ENCODE measurements at regions not wholly inside any gene's neighbourhood (a gene's known extent, or its start where the extent isn't known, plus 50 kb on each side); places are given as distances from the start of the nearest gene placed in this dataset.

GRCh38 chr5:9877488-9877887, 247.3 kb upstream of the TAS2R1 start:
- no peak for DNase-seq
- Histone ChIP-seq H3K9me3 (no peaks in the 10 kb centered on the region), H3K36me3 (no peaks in the 10 kb centered on the region), H3K27ac (no peak overlapping the region), H3K4me3 (no peak overlapping the region), H3K27me3 (no peaks in the 10 kb centered on the region), H3K4me1 (no peaks in the 10 kb centered on the region)
- no peak for TF ChIP-seq CTCF (IDR thresholded peaks at IDR 0.05)
- TF ChIP-seq POLR2A (IDR thresholded peaks at IDR 0.05), result no peak
- WGBS (ENCODE audit: insufficient coverage, low coverage, low lambda C conversion rate, missing lambda C conversion rate), result 55% methylated on average over 2 of the region's 4 CpGs
- intact Hi-C loops (cut with DNase I), result no loop called here
- ATAC-seq, result no peak

GRCh38 chr5:9876451-9876850, 246.3 kb upstream of the TAS2R1 start:
- TF ChIP-seq POLR2A (IDR thresholded peaks at IDR 0.05) (no peak), CTCF (IDR thresholded peaks at IDR 0.05) (no peak)
- 56% methylated on average over 4 of the region's 4 CpGs for WGBS (ENCODE audit: insufficient coverage, low coverage, low lambda C conversion rate, missing lambda C conversion rate)
- ATAC-seq, result no peak
- Histone ChIP-seq H3K27me3 (no peaks in the 10 kb centered on the region), H3K27ac (no peak overlapping the region), H3K4me3 (no peak overlapping the region), H3K9me3 (no peaks in the 10 kb centered on the region), H3K4me1 (no peaks in the 10 kb centered on the region), H3K36me3 (no peaks in the 10 kb centered on the region)
- no peak for DNase-seq
- intact Hi-C loops (cut with DNase I), result no loop called here

GRCh38 chr5:9869616-9870288, 239.6 kb upstream of the TAS2R1 start:
- H3K9me3 ChIP-seq, result peaks cover 0 to 4% (median 0%) of the 10 kb centered on the region in 4 donors
- intact Hi-C loops (cut with DNase I), result no loop called here
- no peaks in the 10 kb centered on the region for H3K27me3 ChIP-seq
- no peaks in the 10 kb centered on the region for H3K4me1 ChIP-seq
- no peak overlapping the region for H3K27ac ChIP-seq
- TF ChIP-seq CTCF (IDR thresholded peaks at IDR 0.05) (no peak), POLR2A (IDR thresholded peaks at IDR 0.05) (no peak)
- ATAC-seq (no peak), DNase-seq (no peak)
- H3K36me3 ChIP-seq, result no peaks in the 10 kb centered on the region
- 43% methylated on average over 2 of the region's 2 CpGs for WGBS (ENCODE audit: insufficient coverage, low coverage, low lambda C conversion rate, missing lambda C conversion rate)
- no peak overlapping the region for H3K4me3 ChIP-seq

GRCh38 chr5:9865574-9865973, 235.4 kb upstream of the TAS2R1 start:
- no peak for ATAC-seq
- intact Hi-C loops (cut with DNase I), result no loop called here
- Histone ChIP-seq H3K4me1 (no peaks in the 10 kb centered on the region), H3K36me3 (no peaks in the 10 kb centered on the region), H3K9me3 (peaks cover 0 to 4% (median 0%) of the 10 kb centered on the region in 4 donors), H3K27me3 (no peaks in the 10 kb centered on the region), H3K4me3 (no peak overlapping the region), H3K27ac (no peak overlapping the region)
- TF ChIP-seq CTCF (IDR thresholded peaks at IDR 0.05) (no peak), POLR2A (IDR thresholded peaks at IDR 0.05) (no peak)
- no peak for DNase-seq
- 80% methylated on average over 1 of the region's 1 CpG for WGBS (ENCODE audit: insufficient coverage, low coverage, low lambda C conversion rate, missing lambda C conversion rate)

Measured in right lobe of liver (tissue), 6 donors.